ENCODE measurements at regions not wholly inside any gene's neighbourhood (a gene's known extent, or its start where the extent isn't known, plus 50 kb on each side); places are given as distances from the start of the nearest gene placed in this dataset.

GRCh38 chr20:47859278-47859677 is 74.0 kb upstream of the SULF2 start:
- Histone ChIP-seq H3K4me3 (no peak overlapping the region), H3K4me1 (peaks cover 10% of the 10 kb centered on the region), H3K9me3 (no peaks in the 10 kb centered on the region), H3K27me3 (no peaks in the 10 kb centered on the region), H3K27ac (no peak overlapping the region), H3K36me3 (replicated peaks in 1 of 2; ENCODE audit: insufficient read depth in 1 of 2, low read depth in 2 of 2) (no peaks in the 10 kb centered on the region)
- intact Hi-C loops (cut with DNase I), result no loop called here
- ATAC-seq, result no peak
- no peak for TF ChIP-seq POLR2A (IDR thresholded peaks at IDR 0.05)
- TF ChIP-seq, protein P1, sequence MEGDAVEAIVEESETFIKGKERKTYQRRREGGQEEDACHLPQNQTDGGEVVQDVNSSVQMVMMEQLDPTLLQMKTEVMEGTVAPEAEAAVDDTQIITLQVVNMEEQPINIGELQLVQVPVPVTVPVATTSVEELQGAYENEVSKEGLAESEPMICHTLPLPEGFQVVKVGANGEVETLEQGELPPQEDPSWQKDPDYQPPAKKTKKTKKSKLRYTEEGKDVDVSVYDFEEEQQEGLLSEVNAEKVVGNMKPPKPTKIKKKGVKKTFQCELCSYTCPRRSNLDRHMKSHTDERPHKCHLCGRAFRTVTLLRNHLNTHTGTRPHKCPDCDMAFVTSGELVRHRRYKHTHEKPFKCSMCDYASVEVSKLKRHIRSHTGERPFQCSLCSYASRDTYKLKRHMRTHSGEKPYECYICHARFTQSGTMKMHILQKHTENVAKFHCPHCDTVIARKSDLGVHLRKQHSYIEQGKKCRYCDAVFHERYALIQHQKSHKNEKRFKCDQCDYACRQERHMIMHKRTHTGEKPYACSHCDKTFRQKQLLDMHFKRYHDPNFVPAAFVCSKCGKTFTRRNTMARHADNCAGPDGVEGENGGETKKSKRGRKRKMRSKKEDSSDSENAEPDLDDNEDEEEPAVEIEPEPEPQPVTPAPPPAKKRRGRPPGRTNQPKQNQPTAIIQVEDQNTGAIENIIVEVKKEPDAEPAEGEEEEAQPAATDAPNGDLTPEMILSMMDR (IDR thresholded peaks at IDR 0.05), result no peak
- 74 to 77% methylated on average over 6 of the region's 6 CpGs for WGBS, 2 donors
- DNase-seq, result no peak

- no peaks in the 10 kb centered on the region for H3K27me3 ChIP-seq
- intact Hi-C loops (cut with DNase I), result no loop called here
- H3K9me3 ChIP-seq, result no peaks in the 10 kb centered on the region
- H3K4me1 ChIP-seq, result peaks cover 10% of the 10 kb centered on the region
- WGBS, 2 donors, result 29 to 39% methylated on average over 17 of the region's 17 CpGs
- no peak overlapping the region for H3K4me3 ChIP-seq
- ATAC-seq (no peak), DNase-seq (no peak)
- TF ChIP-seq POLR2A (IDR thresholded peaks at IDR 0.05), result no peak
- TF ChIP-seq, protein P1 (IDR thresholded peaks at IDR 0.05), result no peak
- H3K36me3 ChIP-seq (replicated peaks in 1 of 2; ENCODE audit: insufficient read depth in 1 of 2, low read depth in 2 of 2), result no peaks in the 10 kb centered on the region
- peak overlapping the region in 1 of 4 donors; percentile 34 for H3K27ac ChIP-seq
Observed at GRCh38 chr20:47857569-47858464, 72.5 kb upstream of the SULF2 start.

GRCh38 chr20:47857187-47857568 is 71.9 kb upstream of the SULF2 start:
- Histone ChIP-seq H3K27me3 (no peaks in the 10 kb centered on the region), H3K4me3 (no peak overlapping the region), H3K36me3 (replicated peaks in 1 of 2; ENCODE audit: insufficient read depth in 1 of 2, low read depth in 2 of 2) (no peaks in the 10 kb centered on the region), H3K9me3 (no peaks in the 10 kb centered on the region), H3K4me1 (peaks cover 10% of the 10 kb centered on the region), H3K27ac (peak overlapping the region in 1 of 4 donors; percentile 34)
- WGBS, 2 donors, result 43 to 45% methylated on average over 8 of the region's 8 CpGs
- no peak for ATAC-seq
- intact Hi-C loops (cut with DNase I), result no loop called here
- no peak for DNase-seq
- TF ChIP-seq POLR2A (IDR thresholded peaks at IDR 0.05), result no peak
- TF ChIP-seq, protein P1 (IDR thresholded peaks at IDR 0.05), result no peak

- intact Hi-C loops (cut with DNase I), result no loop called here
- ATAC-seq (no peak), DNase-seq (no peak)
- Histone ChIP-seq H3K27me3 (no peaks in the 10 kb centered on the region), H3K36me3 (replicated peaks in 1 of 2; ENCODE audit: insufficient read depth in 1 of 2, low read depth in 2 of 2) (no peaks in the 10 kb centered on the region), H3K4me1 (peaks cover 10% of the 10 kb centered on the region), H3K27ac (no peak overlapping the region), H3K4me3 (no peak overlapping the region), H3K9me3 (no peaks in the 10 kb centered on the region)
- TF ChIP-seq POLR2A (IDR thresholded peaks at IDR 0.05), result no peak
- TF ChIP-seq, protein P1 (IDR thresholded peaks at IDR 0.05), result no peak
- 92 to 94% methylated on average over 4 of the region's 4 CpGs for WGBS, 2 donors
Observed at GRCh38 chr20:47855799-47856198, 70.5 kb upstream of the SULF2 start.

All from body of pancreas (tissue), 4 donors.